Stimulated activated CD4-positive, alpha-beta T cell treated with anti-CD3 and anti-CD28 coated beads, TNF-alpha, amount 100 ng/mL, for 24 hours (primary cell): ENCODE measurements at regions not wholly inside any gene's neighbourhood (a gene's known extent, or its start where the extent isn't known, plus 50 kb on each side); places are given as distances from the start of the nearest gene placed in this dataset.
"Not testable (repeated sequence)": the region's sequence is repeated elsewhere in the genome, so short reads cannot be mapped to it uniquely, and the experiment has no call there.

Experiments
- DNase-seq, 3 experiments: peaks; one replicate each; pipeline ENCODE4 v3.0.0-alpha.2; 2020; ENCODE audit warnings: low read depth in 3 of 3

GRCh38 chr14:53670701-53671100, 285.9 kb downstream of the BMP4 start:
- DNase-seq = no peak

- DNase-seq = no peak
These were observed 287.7 kb downstream of the BMP4 start for GRCh38 chr14:53668897-53669296.

DNA sequence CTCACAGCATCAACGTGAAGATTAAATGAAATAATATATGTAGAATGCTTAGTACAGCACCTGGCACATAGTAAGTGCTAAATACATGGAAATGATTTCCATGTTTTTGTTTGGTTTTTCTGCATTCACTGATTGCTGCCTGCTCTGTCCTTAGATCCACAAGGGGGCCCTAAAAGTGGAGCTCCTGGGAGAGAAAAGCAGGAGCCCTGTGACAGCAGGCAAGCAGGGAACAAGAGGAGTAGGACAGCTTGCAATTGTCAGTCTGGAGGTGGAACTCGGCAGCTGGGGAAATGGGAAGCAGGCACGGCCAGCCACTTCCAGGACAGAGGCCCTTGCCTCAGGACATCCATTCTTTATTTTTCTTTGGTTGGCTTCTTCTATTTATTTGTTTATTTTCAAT, 292.9 kb downstream of the BMP4 start:
- DNase-seq = no peak

DNA sequence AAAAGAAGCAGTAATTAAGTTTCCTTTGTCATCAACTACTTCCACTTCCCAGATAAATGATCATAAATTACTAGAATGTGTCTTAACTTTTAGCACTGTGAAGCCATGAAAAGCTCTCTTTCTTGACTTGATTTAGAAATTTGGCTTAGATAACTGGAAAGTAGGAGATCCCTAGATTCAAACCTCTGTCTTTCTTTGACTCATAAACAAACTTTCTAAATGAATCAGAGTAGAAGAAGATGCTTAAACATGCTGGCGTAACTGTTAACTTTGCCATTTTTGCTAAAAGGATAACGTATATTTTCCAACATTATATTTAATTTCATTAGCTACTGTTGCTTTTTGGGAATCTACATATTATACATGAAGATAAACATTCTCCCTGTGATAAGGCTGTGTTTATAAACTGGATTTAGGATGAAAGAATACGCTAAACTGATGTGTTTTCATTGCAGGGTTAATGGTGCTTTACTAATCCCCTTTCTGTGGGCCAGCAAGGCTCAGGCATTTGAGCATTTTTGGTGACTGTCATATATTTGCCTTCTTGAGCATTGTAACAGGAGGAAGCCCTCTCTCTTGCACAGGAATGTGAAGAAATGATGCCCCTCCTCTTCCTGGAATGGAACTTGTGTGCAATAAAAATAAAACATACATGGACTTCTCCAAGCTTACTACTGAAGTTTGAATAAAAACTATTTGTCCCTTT, 301.4 kb downstream of the BMP4 start:
- DNase-seq = no peak

DNA sequence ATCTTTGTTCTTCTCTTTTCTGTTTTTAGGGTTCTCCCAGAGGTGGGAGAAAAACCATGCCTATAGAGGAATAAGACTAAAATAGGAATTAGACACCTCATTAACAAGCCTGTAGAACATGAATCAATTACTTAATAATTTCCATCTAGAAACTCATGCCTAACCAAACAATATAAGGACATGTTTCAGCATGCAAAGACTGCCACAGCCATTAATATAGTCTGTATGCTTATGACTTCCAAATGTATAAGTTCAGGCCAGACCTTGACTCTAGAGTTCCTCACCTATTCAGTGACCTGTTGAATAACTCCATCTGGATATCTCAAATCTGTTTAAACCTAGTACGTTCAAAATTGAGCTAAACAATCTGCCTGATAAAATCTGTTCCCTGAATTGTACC, 304.6 kb downstream of the BMP4 start:
- no peak for DNase-seq

DNA sequence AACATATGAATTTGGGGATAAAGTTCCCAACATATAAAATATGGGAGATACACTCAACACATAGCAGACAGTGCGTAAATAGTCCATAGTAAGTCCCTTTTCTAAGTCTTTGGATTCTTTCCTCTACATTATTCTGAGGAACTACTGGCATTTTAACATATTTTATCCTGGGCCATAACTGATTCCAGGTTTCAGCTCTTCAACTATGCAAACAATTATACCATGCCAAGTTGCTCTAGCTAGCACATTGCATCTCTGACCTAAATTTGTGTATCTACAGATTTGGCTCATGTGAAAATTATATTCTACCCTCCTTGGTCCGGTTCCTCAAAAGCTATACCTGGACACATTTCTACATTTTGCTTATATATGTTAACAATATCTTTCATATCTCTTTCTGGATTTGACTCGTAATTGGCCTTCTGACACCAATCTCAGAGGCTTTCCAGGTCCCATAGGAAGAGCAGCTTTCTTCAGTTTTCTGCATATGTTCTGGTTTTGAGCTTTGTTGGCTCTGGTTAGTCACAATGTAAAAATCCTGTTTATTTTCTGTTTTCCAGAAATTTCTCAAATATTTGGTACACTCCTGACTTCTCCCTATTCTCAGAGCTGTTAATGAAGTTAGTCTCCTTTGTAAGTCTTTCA, 305.4 kb downstream of the BMP4 start:
- DNase-seq = no peak

DNA sequence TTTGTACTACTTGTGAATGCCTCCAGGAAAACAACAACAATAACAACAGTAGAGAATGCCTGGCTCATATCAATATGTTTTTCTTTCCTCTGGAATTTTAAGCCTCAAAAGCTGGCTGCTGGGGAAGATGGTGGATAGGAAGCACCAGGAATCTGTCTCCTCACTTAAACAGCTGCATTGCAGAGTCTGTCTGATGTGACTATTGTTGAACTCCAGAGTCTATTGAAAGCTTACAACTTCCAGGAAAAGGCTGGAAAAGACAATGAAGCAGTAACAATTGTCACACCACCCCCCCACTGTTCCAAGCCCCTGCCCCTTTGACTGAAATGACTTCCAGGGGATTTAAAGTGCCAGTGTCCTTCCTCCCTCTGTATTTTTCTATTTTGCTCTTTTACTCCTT, 309.7 kb downstream of the BMP4 start:
- DNase-seq = no peak

GRCh38 chr14:53640695-53641094, 315.9 kb downstream of the BMP4 start:
- no peak for DNase-seq

DNA sequence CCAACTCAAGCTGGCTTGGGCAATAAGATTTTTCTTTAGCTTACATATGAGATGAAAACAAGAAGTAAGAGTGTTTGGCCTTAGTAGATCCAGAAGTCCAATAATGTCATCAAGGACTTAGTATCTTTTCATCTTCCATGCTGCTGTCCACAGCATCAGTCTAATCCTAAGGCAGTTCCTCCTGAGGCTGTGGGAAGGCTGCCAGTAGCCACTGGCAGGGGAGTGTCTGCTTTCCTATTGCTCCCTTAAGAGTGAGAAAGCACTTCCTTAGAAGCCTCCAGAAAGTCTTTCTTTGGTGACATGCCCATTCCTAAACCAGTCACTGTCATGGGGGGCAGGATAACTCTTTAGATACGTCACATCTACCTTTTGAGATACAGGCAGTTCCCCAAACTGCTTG, 317.7 kb downstream of the BMP4 start:
- no peak for DNase-seq

DNA sequence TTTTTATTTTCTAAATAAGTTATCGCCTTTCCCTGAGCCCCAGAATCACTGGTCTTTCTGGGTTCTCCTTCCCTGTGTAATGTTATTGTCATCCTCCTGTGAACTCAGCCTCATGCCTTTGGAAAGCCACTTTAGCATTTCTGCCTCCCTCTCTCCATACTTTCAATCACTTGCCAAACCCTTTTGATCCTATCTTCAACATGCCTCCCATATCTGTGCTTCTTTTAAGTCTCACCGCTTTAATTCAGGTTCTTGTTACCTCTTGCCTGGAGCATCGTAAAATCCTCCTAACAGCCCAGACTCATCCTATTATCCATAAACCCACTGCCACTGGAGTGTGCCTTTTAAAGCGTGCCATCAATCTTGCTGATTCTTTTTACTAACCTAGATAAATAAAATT, 321.8 kb downstream of the BMP4 start:
- no peak for DNase-seq

DNA sequence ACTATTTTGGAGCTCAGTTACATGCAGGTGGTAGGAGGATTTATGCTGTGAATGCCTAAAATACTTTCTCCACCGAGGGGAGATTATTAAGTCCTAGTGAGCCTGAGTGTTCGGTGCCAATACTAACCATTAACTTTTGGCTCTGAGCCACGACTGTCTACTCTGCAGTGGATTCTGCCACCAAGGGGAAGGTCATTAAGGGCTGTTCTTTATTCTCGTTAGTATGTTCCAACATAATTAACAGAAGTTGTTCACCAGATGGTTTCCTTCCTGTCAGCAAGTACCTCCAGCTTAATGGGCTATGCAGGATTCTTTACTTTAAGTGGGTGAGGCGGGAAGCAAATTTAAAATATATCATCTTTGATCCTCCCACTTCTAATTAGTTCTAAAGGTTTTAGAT, 326.3 kb downstream of the BMP4 start:
- no peak for DNase-seq

DNA sequence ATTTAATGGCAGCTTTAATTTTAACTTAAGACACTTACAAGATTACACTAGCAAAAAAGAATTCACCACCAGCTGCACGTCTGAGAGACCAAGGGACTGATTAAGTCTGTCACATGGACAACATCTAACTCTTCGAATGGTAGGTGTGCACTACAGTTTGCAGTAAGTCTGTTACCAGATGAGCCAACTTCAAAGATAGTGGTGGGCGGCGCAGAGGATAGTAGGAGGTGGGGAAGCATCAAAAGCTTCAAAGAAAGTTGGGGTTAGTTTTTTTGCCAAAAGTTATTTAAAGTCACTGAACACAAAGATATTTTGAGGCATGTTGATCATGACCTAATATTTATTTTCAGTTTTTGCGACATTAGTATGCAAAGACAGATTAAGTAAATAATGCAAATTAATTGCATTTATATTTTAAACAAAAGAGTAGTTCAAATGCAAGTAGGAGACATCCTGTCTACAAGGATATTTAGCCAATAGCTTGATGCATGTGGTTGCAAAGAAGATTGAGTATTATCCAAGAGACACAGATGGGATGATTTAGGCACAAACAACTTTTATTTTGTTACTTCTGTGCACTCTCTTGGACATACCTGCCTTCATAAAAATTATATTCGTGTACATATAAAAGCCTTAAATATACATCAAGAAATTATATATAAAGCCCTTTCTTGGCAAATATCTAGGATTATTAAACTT, 327.7 kb downstream of the BMP4 start:
- no peak for DNase-seq

DNA sequence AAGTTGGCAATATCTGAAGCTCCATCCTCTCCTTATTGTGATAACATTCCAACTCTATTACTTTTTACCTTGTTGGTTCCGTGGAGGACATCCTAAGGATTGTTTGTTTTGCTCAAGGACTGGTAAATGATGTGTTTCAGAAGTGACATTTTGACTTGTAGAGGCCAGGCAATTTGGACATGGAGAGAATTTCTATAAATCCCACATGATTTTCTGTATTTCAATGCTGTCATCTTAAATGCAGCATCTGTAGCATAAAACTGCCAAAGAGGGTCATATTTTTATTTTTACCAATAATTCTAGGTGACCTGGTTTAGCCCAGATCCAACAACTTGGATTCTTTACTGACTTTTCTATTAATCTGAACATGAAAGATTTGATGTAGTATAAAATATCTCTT, 328.4 kb downstream of the BMP4 start:
- no peak for DNase-seq

- DNase-seq = no peak
These were observed 329.9 kb downstream of the BMP4 start for GRCh38 chr14:53626761-53627160.

- DNase-seq = no peak
These were observed 334.2 kb downstream of the BMP4 start for GRCh38 chr14:53622447-53622846.

DNA sequence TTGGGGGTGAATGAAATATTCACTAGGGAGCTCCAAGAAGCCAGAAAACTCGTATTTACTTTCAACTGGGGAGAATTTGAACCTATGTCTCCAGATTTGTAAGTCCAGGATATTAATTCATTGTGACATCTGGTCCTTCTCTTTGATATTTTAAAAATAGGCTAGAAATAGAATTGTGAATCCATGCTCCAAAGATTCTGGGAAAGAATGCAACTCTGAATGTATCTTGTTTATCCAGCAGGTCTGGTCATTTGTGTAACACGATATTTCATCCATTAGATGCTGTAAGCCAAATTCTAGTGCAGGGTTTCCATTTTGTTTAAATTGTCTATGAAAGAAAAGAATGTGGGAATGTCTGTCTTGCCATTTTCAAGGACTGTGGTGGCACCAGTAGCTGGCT, 334.7 kb downstream of the BMP4 start:
- no peak for DNase-seq

DNA sequence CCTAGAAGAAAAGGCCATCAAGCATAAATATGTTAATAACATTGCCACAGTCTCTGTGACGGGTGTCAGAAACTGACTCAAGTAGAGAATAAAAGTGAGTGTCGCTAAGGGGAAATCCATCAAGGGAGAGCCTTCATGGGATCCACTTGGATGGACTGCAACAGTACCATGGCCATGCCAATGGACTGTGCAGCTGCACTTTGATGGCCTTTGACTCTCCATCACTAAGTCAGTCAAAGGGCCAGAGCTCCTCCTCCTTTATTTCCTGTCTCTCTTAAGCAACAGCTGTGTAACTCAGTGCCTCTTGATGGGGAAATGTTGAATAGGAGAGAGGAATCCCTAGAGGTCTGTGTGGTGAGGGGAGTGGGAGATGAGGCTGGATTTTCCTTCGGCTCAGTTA, 335.2 kb downstream of the BMP4 start:
- DNase-seq = no peak

- DNase-seq = no peak
These were observed 335.7 kb downstream of the BMP4 start for GRCh38 chr14:53620890-53621289.

GRCh38 chr14:53620317-53620716, 336.3 kb downstream of the BMP4 start:
- DNase-seq = no peak

DNA sequence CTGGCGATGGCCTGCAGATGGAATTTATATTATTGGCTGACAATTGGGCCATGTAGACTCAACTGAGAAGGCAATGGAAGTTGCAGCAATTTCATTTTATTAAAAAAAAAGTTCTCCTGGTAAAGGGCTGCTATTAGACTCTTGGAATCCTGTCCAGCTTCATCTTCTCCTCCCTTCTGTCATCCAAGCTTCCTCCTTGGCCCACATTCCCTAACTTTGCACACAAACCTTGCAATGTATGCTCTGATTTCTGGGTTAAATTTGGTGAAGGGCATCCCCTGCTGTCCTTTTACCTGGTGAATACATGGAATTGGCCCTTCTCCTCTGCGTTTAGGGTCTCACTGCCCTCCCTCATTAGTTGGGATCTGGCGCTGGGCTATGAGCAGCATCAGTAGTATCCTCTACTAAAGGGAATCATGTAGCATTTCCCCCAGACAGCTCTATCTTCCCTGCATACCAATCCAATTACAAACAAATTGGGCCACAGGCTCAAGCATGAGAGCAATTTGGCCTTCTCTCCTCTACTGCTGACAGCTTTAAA, 336.9 kb downstream of the BMP4 start:
- DNase-seq = no peak

GRCh38 chr14:53616536-53616935, 340.1 kb downstream of the BMP4 start:
- DNase-seq = not testable (repeated sequence)

- DNase-seq = no peak
These were observed 341.4 kb downstream of the BMP4 start for GRCh38 chr14:53615252-53615651.
